ENCODE measurements at regions not wholly inside any gene's neighbourhood (a gene's known extent, or its start where the extent isn't known, plus 50 kb on each side); places are given as distances from the start of the nearest gene placed in this dataset.

GRCh38 chr5:86129009-86129408, 488.7 kb upstream of the COX7C start:
- TF ChIP-seq, protein P1, sequence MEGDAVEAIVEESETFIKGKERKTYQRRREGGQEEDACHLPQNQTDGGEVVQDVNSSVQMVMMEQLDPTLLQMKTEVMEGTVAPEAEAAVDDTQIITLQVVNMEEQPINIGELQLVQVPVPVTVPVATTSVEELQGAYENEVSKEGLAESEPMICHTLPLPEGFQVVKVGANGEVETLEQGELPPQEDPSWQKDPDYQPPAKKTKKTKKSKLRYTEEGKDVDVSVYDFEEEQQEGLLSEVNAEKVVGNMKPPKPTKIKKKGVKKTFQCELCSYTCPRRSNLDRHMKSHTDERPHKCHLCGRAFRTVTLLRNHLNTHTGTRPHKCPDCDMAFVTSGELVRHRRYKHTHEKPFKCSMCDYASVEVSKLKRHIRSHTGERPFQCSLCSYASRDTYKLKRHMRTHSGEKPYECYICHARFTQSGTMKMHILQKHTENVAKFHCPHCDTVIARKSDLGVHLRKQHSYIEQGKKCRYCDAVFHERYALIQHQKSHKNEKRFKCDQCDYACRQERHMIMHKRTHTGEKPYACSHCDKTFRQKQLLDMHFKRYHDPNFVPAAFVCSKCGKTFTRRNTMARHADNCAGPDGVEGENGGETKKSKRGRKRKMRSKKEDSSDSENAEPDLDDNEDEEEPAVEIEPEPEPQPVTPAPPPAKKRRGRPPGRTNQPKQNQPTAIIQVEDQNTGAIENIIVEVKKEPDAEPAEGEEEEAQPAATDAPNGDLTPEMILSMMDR (IDR thresholded peaks at IDR 0.05; ENCODE audit: insufficient read depth, low read length) = no peak
- DNase-seq (ENCODE audit: low read depth) = no peak
- H3K4me3 ChIP-seq (ENCODE audit: low read depth, low read length) = no peak overlapping the region

GRCh38 chr5:86137297-86137696, 480.4 kb upstream of the COX7C start:
- TF ChIP-seq, protein P1 (IDR thresholded peaks at IDR 0.05; ENCODE audit: insufficient read depth, low read length) = no peak
- no peak overlapping the region for H3K4me3 ChIP-seq (ENCODE audit: low read depth, low read length)
- no peak for DNase-seq (ENCODE audit: low read depth)

- TF ChIP-seq, protein P1 (IDR thresholded peaks at IDR 0.05; ENCODE audit: insufficient read depth, low read length) = no peak
- H3K4me3 ChIP-seq (ENCODE audit: low read depth, low read length) = no peak overlapping the region
- DNase-seq (ENCODE audit: low read depth) = no peak
These were observed 473.9 kb upstream of the COX7C start for GRCh38 chr5:86143837-86144236.

DNA sequence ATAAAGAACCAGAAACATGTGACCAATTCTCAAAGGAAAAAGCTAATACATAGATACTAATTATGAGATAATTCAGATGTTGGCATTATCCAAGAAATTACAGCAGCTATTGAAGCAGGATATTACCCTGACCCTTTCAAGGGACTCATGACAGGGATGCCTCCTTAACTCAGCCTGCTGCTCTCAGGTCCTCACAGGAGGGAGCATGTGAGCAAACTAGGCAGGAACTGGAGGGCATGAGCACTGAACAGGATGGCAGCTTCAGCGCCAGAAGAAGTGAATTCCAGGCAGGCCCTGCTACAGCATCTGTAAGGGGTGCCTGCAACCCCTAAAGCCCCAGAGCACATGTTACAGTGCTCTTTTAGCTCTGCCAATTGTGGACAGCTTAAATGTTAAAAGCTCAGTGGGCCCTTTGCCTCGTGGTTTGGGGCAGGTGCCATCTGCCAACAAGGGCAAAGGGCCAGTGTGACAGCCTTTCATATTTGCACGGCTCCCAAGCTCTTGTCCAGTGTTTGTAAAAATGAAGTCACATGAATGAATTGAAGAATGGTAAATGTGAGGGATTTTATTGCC, 464.7 kb upstream of the COX7C start:
- no peak overlapping the region for H3K4me3 ChIP-seq (ENCODE audit: low read depth, low read length)
- TF ChIP-seq, protein P1 (IDR thresholded peaks at IDR 0.05; ENCODE audit: insufficient read depth, low read length) = no peak
- DNase-seq (ENCODE audit: low read depth) = no peak

DNA sequence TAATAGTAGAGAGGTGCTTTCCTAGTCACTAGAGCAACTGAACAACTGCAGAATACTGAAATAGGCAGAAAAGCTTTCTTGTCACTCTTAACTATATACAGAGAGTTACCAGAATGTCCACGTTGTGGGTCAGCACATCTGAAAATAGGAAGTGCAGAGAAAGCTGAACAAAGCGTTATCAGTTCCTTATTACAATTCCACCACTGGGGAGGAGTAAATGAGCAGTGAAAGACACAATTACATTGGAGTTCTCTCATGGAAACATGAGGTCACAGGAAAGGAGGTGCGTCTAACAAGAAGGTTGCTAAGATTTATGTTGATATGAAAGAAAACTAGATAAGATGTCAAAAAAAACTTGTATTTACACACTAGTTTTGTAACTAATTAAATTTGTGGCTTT, 461.9 kb upstream of the COX7C start:
- no peak for DNase-seq (ENCODE audit: low read depth)
- H3K4me3 ChIP-seq (ENCODE audit: low read depth, low read length) = no peak overlapping the region
- TF ChIP-seq, protein P1 (IDR thresholded peaks at IDR 0.05; ENCODE audit: insufficient read depth, low read length) = no peak

GRCh38 chr5:86170194-86170593, 447.5 kb upstream of the COX7C start:
- DNase-seq (ENCODE audit: low read depth) = no peak
- TF ChIP-seq, protein P1 (IDR thresholded peaks at IDR 0.05; ENCODE audit: insufficient read depth, low read length) = no peak
- H3K4me3 ChIP-seq (ENCODE audit: low read depth, low read length) = no peak overlapping the region

GRCh38 chr5:86175224-86175623, 442.5 kb upstream of the COX7C start:
- H3K4me3 ChIP-seq (ENCODE audit: low read depth, low read length) = no peak overlapping the region
- TF ChIP-seq, protein P1 (IDR thresholded peaks at IDR 0.05; ENCODE audit: insufficient read depth, low read length) = no peak
- no peak for DNase-seq (ENCODE audit: low read depth)
